ENCODE measurements at regions not wholly inside any gene's neighbourhood (a gene's known extent, or its start where the extent isn't known, plus 50 kb on each side); places are given as distances from the start of the nearest gene placed in this dataset.

DNA sequence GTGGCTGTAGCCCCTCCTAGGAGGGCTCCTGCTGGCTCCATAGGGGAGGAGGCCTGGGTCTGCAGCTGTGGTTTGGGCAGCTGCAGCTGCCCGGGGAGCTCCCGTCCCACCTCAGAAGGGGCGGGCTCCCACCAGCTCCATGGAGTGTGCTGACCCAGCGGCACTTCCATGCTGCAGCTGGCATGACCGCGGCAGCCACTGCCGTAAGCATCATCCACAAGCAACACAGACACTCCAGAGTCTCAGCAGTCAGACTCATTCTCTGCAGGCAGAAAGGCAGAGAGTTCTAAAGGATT lies 660.1 kb upstream of the RAB6C start:
- TF ChIP-seq, protein P1, sequence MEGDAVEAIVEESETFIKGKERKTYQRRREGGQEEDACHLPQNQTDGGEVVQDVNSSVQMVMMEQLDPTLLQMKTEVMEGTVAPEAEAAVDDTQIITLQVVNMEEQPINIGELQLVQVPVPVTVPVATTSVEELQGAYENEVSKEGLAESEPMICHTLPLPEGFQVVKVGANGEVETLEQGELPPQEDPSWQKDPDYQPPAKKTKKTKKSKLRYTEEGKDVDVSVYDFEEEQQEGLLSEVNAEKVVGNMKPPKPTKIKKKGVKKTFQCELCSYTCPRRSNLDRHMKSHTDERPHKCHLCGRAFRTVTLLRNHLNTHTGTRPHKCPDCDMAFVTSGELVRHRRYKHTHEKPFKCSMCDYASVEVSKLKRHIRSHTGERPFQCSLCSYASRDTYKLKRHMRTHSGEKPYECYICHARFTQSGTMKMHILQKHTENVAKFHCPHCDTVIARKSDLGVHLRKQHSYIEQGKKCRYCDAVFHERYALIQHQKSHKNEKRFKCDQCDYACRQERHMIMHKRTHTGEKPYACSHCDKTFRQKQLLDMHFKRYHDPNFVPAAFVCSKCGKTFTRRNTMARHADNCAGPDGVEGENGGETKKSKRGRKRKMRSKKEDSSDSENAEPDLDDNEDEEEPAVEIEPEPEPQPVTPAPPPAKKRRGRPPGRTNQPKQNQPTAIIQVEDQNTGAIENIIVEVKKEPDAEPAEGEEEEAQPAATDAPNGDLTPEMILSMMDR (optimal IDR thresholded peaks at IDR 0.05 in 1 of 3, IDR thresholded peaks at IDR 0.05 in 1 of 3, conservative IDR thresholded peaks at IDR 0.05 in 1 of 3; ENCODE audit: extremely low read depth in 1 of 3, insufficient read depth in 2 of 3, low read length in 3 of 3) = no peak
- no peak for TF ChIP-seq EZH2 (IDR thresholded peaks at IDR 0.05; ENCODE audit: low read length)
